ENCODE measurements at regions not wholly inside any gene's neighbourhood (a gene's known extent, or its start where the extent isn't known, plus 50 kb on each side); places are given as distances from the start of the nearest gene placed in this dataset.
A peak's percentile ranks its signal among the peaks of the same experiment; 100 is the strongest.
"Not testable (repeated sequence)": the region's sequence is repeated elsewhere in the genome, so short reads cannot be mapped to it uniquely, and the experiment has no call there.

- CTCF ChIA-PET = no interaction called here
- Mint-ChIP-seq H3K36me3 (ENCODE audit: low read depth) (no peaks in the 10 kb centered on the region), H3K27ac (no peak overlapping the region), H3K4me1 (ENCODE audit: low read depth) (peaks cover 3% of the 10 kb centered on the region), H3K4me3 (no peak overlapping the region), H3K27me3 (ENCODE audit: low read depth) (no peaks in the 10 kb centered on the region), H3K9me3 (peaks cover 8% of the 10 kb centered on the region)
- intact Hi-C loops (cut with micrococcal nuclease) = no loop called here
- DNase-seq = no peak
Observed at GRCh38 chr7:69411466-69411865, 186.8 kb upstream of the AUTS2 start.

GRCh38 chr7:69412331-69413146, 185.7 kb upstream of the AUTS2 start:
- peaks cover 11% of the 10 kb centered on the region for H3K9me3 Mint-ChIP-seq
- H3K36me3 Mint-ChIP-seq (ENCODE audit: low read depth) = no peaks in the 10 kb centered on the region
- no peaks in the 10 kb centered on the region for H3K27me3 Mint-ChIP-seq (ENCODE audit: low read depth)
- DNase-seq = peak; percentile 45
- H3K27ac Mint-ChIP-seq = no peak overlapping the region
- peaks cover 3% of the 10 kb centered on the region for H3K4me1 Mint-ChIP-seq (ENCODE audit: low read depth)
- intact Hi-C loops (cut with micrococcal nuclease) = no loop called here
- no peak overlapping the region for H3K4me3 Mint-ChIP-seq
- CTCF ChIA-PET = no interaction called here

- peaks cover 3% of the 10 kb centered on the region for H3K4me1 Mint-ChIP-seq (ENCODE audit: low read depth)
- H3K27ac Mint-ChIP-seq = no peak overlapping the region
- H3K36me3 Mint-ChIP-seq (ENCODE audit: low read depth) = no peaks in the 10 kb centered on the region
- CTCF ChIA-PET = no interaction called here
- no peak for DNase-seq
- H3K27me3 Mint-ChIP-seq (ENCODE audit: low read depth) = no peaks in the 10 kb centered on the region
- H3K9me3 Mint-ChIP-seq = peaks cover 23% of the 10 kb centered on the region
- intact Hi-C loops (cut with micrococcal nuclease) = no loop called here
- H3K4me3 Mint-ChIP-seq = no peak overlapping the region
Observed at GRCh38 chr7:69414555-69414954, 183.7 kb upstream of the AUTS2 start.

GRCh38 chr7:69418869-69419670, 179.2 kb upstream of the AUTS2 start:
- no peak overlapping the region for H3K4me3 Mint-ChIP-seq
- no peaks in the 10 kb centered on the region for H3K4me1 Mint-ChIP-seq (ENCODE audit: low read depth)
- H3K27me3 Mint-ChIP-seq (ENCODE audit: low read depth) = no peaks in the 10 kb centered on the region
- no peak for DNase-seq
- intact Hi-C loops (cut with micrococcal nuclease) = no loop called here
- H3K36me3 Mint-ChIP-seq (ENCODE audit: low read depth) = no peaks in the 10 kb centered on the region
- H3K9me3 Mint-ChIP-seq = peaks cover 22% of the 10 kb centered on the region
- no peak overlapping the region for H3K27ac Mint-ChIP-seq
- CTCF ChIA-PET = no interaction called here

GRCh38 chr7:69419934-69420333, 178.3 kb upstream of the AUTS2 start:
- Mint-ChIP-seq H3K4me1 (ENCODE audit: low read depth) (no peaks in the 10 kb centered on the region), H3K4me3 (no peak overlapping the region), H3K27me3 (ENCODE audit: low read depth) (no peaks in the 10 kb centered on the region), H3K27ac (no peak overlapping the region), H3K9me3 (peaks cover 18% of the 10 kb centered on the region), H3K36me3 (ENCODE audit: low read depth) (no peaks in the 10 kb centered on the region)
- intact Hi-C loops (cut with micrococcal nuclease) = no loop called here
- CTCF ChIA-PET = no interaction called here
- DNase-seq = no peak

GRCh38 chr7:69422574-69422985, 175.7 kb upstream of the AUTS2 start:
- no peak for DNase-seq
- intact Hi-C loops (cut with micrococcal nuclease) = no loop called here
- Mint-ChIP-seq H3K9me3 (peaks cover 13% of the 10 kb centered on the region), H3K27me3 (ENCODE audit: low read depth) (no peaks in the 10 kb centered on the region), H3K4me3 (no peak overlapping the region), H3K4me1 (ENCODE audit: low read depth) (no peaks in the 10 kb centered on the region), H3K36me3 (ENCODE audit: low read depth) (peaks cover 1% of the 10 kb centered on the region), H3K27ac (no peak overlapping the region)
- CTCF ChIA-PET = no interaction called here

- CTCF ChIA-PET = no interaction called here
- peaks cover 4% of the 10 kb centered on the region for H3K9me3 Mint-ChIP-seq
- H3K36me3 Mint-ChIP-seq (ENCODE audit: low read depth) = peaks cover 1% of the 10 kb centered on the region
- no peaks in the 10 kb centered on the region for H3K4me1 Mint-ChIP-seq (ENCODE audit: low read depth)
- no peak for DNase-seq
- H3K27me3 Mint-ChIP-seq (ENCODE audit: low read depth) = peaks cover 20% of the 10 kb centered on the region
- no peak overlapping the region for H3K27ac Mint-ChIP-seq
- no peak overlapping the region for H3K4me3 Mint-ChIP-seq
- intact Hi-C loops (cut with micrococcal nuclease) = no loop called here
Observed at GRCh38 chr7:69426705-69427104, 171.6 kb upstream of the AUTS2 start.

GRCh38 chr7:69428089-69428488, 170.2 kb upstream of the AUTS2 start:
- Mint-ChIP-seq H3K27ac (no peak overlapping the region), H3K4me3 (no peak overlapping the region), H3K4me1 (ENCODE audit: low read depth) (no peaks in the 10 kb centered on the region), H3K36me3 (ENCODE audit: low read depth) (peaks cover 1% of the 10 kb centered on the region), H3K27me3 (ENCODE audit: low read depth) (peaks cover 22% of the 10 kb centered on the region), H3K9me3 (peaks cover 4% of the 10 kb centered on the region)
- CTCF ChIA-PET = no interaction called here
- no peak for DNase-seq
- intact Hi-C loops (cut with micrococcal nuclease) = no loop called here

- intact Hi-C loops (cut with micrococcal nuclease) = no loop called here
- Mint-ChIP-seq H3K27ac (peak overlapping the region; percentile 30), H3K36me3 (ENCODE audit: low read depth) (peaks cover 3% of the 10 kb centered on the region), H3K27me3 (ENCODE audit: low read depth) (peaks cover 22% of the 10 kb centered on the region), H3K4me1 (ENCODE audit: low read depth) (no peaks in the 10 kb centered on the region), H3K9me3 (peaks cover 7% of the 10 kb centered on the region), H3K4me3 (no peak overlapping the region)
- CTCF ChIA-PET = interaction anchor here (0.6 kb wide), 1 partner anchor 304 kb away, joined by 5 read pairs; no protein-coding TSS in a partner anchor
- DNase-seq = no peak
Observed at GRCh38 chr7:69429911-69430383, 168.3 kb upstream of the AUTS2 start.

GRCh38 chr7:69430384-69431021, 167.8 kb upstream of the AUTS2 start:
- H3K27me3 Mint-ChIP-seq (ENCODE audit: low read depth) = peaks cover 22% of the 10 kb centered on the region
- no peaks in the 10 kb centered on the region for H3K4me1 Mint-ChIP-seq (ENCODE audit: low read depth)
- H3K4me3 Mint-ChIP-seq = no peak overlapping the region
- peak overlapping the region; percentile 30 for H3K27ac Mint-ChIP-seq
- CTCF ChIA-PET = interaction anchor here (0.6 kb wide), 1 partner anchor 303 kb away, joined by 5 read pairs; no protein-coding TSS in a partner anchor
- H3K36me3 Mint-ChIP-seq (ENCODE audit: low read depth) = peaks cover 3% of the 10 kb centered on the region
- DNase-seq = no peak
- intact Hi-C loops (cut with micrococcal nuclease) = no loop called here
- peaks cover 7% of the 10 kb centered on the region for H3K9me3 Mint-ChIP-seq

- no peak overlapping the region for H3K27ac Mint-ChIP-seq
- intact Hi-C loops (cut with micrococcal nuclease) = no loop called here
- no peak overlapping the region for H3K4me3 Mint-ChIP-seq
- no peak for DNase-seq
- peaks cover 7% of the 10 kb centered on the region for H3K9me3 Mint-ChIP-seq
- H3K27me3 Mint-ChIP-seq (ENCODE audit: low read depth) = peaks cover 22% of the 10 kb centered on the region
- peaks cover 3% of the 10 kb centered on the region for H3K36me3 Mint-ChIP-seq (ENCODE audit: low read depth)
- H3K4me1 Mint-ChIP-seq (ENCODE audit: low read depth) = no peaks in the 10 kb centered on the region
- CTCF ChIA-PET = no interaction called here
Observed at GRCh38 chr7:69431626-69432025, 166.6 kb upstream of the AUTS2 start.

GRCh38 chr7:69432276-69432675, 166.0 kb upstream of the AUTS2 start:
- H3K27me3 Mint-ChIP-seq (ENCODE audit: low read depth) = peaks cover 22% of the 10 kb centered on the region
- CTCF ChIA-PET; DNase-seq; H3K9me3 Mint-ChIP-seq; H3K4me1 Mint-ChIP-seq (ENCODE audit: low read depth); intact Hi-C loops (cut with micrococcal nuclease); H3K27ac Mint-ChIP-seq; H3K36me3 Mint-ChIP-seq (ENCODE audit: low read depth); H3K4me3 Mint-ChIP-seq: not testable (repeated sequence)

Measured in activated naive CD4-positive, alpha-beta T cell treated with anti-CD3 and anti-CD28 coated beads for 36 hours (primary cell).